Ectodermal cell (in vitro differentiated cells): ENCODE measurements at regions not wholly inside any gene's neighbourhood (a gene's known extent, or its start where the extent isn't known, plus 50 kb on each side); places are given as distances from the start of the nearest gene placed in this dataset.
"Not testable (repeated sequence)": the region's sequence is repeated elsewhere in the genome, so short reads cannot be mapped to it uniquely, and the experiment has no call there.

Experiments used
- H3K27ac ChIP-seq: 2 replicates; pipeline ENCODE4 v1.7.0; 2013; ENCODE audit warnings: mild to moderate bottlenecking, low read depth, low read length; ENCODE audit not compliant: insufficient read depth, poor library complexity, severe bottlenecking
- H3K27me3 ChIP-seq: 2 replicates; pipeline ENCODE4 v1.7.0; 2013; ENCODE audit warnings: mild to moderate bottlenecking, low read length; ENCODE audit not compliant: insufficient read depth, control insufficient read depth, poor library complexity, severe bottlenecking
- H3K36me3 ChIP-seq: one replicate; pipeline ENCODE4 v1.7.0; 2013; ENCODE audit warnings: low read length; ENCODE audit not compliant: control insufficient read depth, insufficient read depth
- H3K4me1 ChIP-seq: one replicate; pipeline ENCODE4 v1.7.0; 2013; ENCODE audit warnings: low read length; ENCODE audit not compliant: control insufficient read depth, insufficient read depth
- H3K4me3 ChIP-seq: 2 replicates; pipeline ENCODE4 v1.7.0; 2013; ENCODE audit warnings: low read depth, low read length, control low read depth; ENCODE audit not compliant: insufficient read depth
- H3K9me3 ChIP-seq: 2 replicates; pipeline ENCODE4 v1.7.0; 2013; ENCODE audit warnings: mild to moderate bottlenecking, low read length, moderate library complexity; ENCODE audit not compliant: control insufficient read depth
- WGBS, 2 experiments: methylation state at CpG; one replicate each; pipeline ENCODE4 v1.1.7; 2013; ENCODE audit warnings: missing lambda C conversion rate in 2 of 2; 5-methylcytosine and 5-hydroxymethylcytosine counted together

GRCh38 chr4:13750594-13750993 is 123.1 kb upstream of the BOD1L1 start:
- Histone ChIP-seq H3K27me3 (no peaks in the 10 kb centered on the region), H3K36me3 (no peaks in the 10 kb centered on the region), H3K4me1 (no peaks in the 10 kb centered on the region), H3K4me3 (no peak overlapping the region), H3K27ac (no peak overlapping the region), H3K9me3 (no peaks in the 10 kb centered on the region)
- WGBS, 2 experiments: 91 to 92% methylated on average over 2 of the region's 2 CpGs

GRCh38 chr4:13761581-13761980 is 134.1 kb upstream of the BOD1L1 start:
- H3K27me3 ChIP-seq, H3K9me3 ChIP-seq, H3K4me3 ChIP-seq, H3K36me3 ChIP-seq, H3K4me1 ChIP-seq, H3K27ac ChIP-seq: not testable (repeated sequence)
- WGBS, 2 experiments: 94 to 97% methylated on average over 24 to 25 of the region's 25 CpGs

GRCh38 chr4:13762130-13762529 is 134.6 kb upstream of the BOD1L1 start:
- H3K4me3 ChIP-seq: no peak overlapping the region
- no peaks in the 10 kb centered on the region for H3K9me3 ChIP-seq
- 90 to 100% methylated on average over 1 of the region's 2 CpGs for WGBS, 2 experiments
- no peak overlapping the region for H3K27ac ChIP-seq
- no peaks in the 10 kb centered on the region for H3K27me3 ChIP-seq
- H3K4me1 ChIP-seq: no peaks in the 10 kb centered on the region
- H3K36me3 ChIP-seq: no peaks in the 10 kb centered on the region

- 95 to 97% methylated on average over 1 of the region's 1 CpG for WGBS, 2 experiments
- Histone ChIP-seq H3K27me3 (no peaks in the 10 kb centered on the region), H3K4me3 (no peak overlapping the region), H3K9me3 (no peaks in the 10 kb centered on the region), H3K27ac (no peak overlapping the region), H3K4me1 (no peaks in the 10 kb centered on the region), H3K36me3 (no peaks in the 10 kb centered on the region)
Measured at GRCh38 chr4:13763707-13764106, 136.2 kb upstream of the BOD1L1 start.

GRCh38 chr4:13765539-13765938 is 138.0 kb upstream of the BOD1L1 start:
- no peaks in the 10 kb centered on the region for H3K36me3 ChIP-seq
- no peaks in the 10 kb centered on the region for H3K9me3 ChIP-seq
- H3K4me3 ChIP-seq: no peak overlapping the region
- no peaks in the 10 kb centered on the region for H3K27me3 ChIP-seq
- H3K27ac ChIP-seq: no peak overlapping the region
- H3K4me1 ChIP-seq: no peaks in the 10 kb centered on the region
- 92 to 93% methylated on average over 4 of the region's 4 CpGs for WGBS, 2 experiments

- no peaks in the 10 kb centered on the region for H3K27me3 ChIP-seq
- no peak overlapping the region for H3K4me3 ChIP-seq
- WGBS, 2 experiments: 84 to 85% methylated on average over 11 of the region's 11 CpGs
- H3K9me3 ChIP-seq: no peaks in the 10 kb centered on the region
- H3K36me3 ChIP-seq: no peaks in the 10 kb centered on the region
- H3K27ac ChIP-seq: no peak overlapping the region
- H3K4me1 ChIP-seq: no peaks in the 10 kb centered on the region
Measured at GRCh38 chr4:13766761-13767540, 139.4 kb upstream of the BOD1L1 start.

- no peak overlapping the region for H3K27ac ChIP-seq
- WGBS, 2 experiments: no CpG with 5 or more reads among the region's 1 CpG
- H3K4me3 ChIP-seq: no peak overlapping the region
- H3K4me1 ChIP-seq: no peaks in the 10 kb centered on the region
- H3K27me3 ChIP-seq: no peaks in the 10 kb centered on the region
- no peaks in the 10 kb centered on the region for H3K9me3 ChIP-seq
- no peaks in the 10 kb centered on the region for H3K36me3 ChIP-seq
Measured at GRCh38 chr4:13777341-13777740, 149.8 kb upstream of the BOD1L1 start.

GRCh38 chr4:13778367-13778766 is 150.8 kb upstream of the BOD1L1 start:
- Histone ChIP-seq H3K9me3 (no peaks in the 10 kb centered on the region), H3K4me1 (no peaks in the 10 kb centered on the region), H3K36me3 (no peaks in the 10 kb centered on the region), H3K27me3 (no peaks in the 10 kb centered on the region), H3K4me3 (no peak overlapping the region), H3K27ac (no peak overlapping the region)
- WGBS, 2 experiments: 91 to 100% methylated on average over 1 of the region's 1 CpG

GRCh38 chr4:13782231-13782630 is 154.7 kb upstream of the BOD1L1 start:
- H3K9me3 ChIP-seq: no peaks in the 10 kb centered on the region
- H3K36me3 ChIP-seq: no peaks in the 10 kb centered on the region
- WGBS, 2 experiments: 95% methylated on average over 2 of the region's 2 CpGs
- H3K27ac ChIP-seq: no peak overlapping the region
- H3K4me3 ChIP-seq: no peak overlapping the region
- no peaks in the 10 kb centered on the region for H3K27me3 ChIP-seq
- peaks cover 2% of the 10 kb centered on the region for H3K4me1 ChIP-seq

- H3K9me3 ChIP-seq: no peaks in the 10 kb centered on the region
- H3K27me3 ChIP-seq: no peaks in the 10 kb centered on the region
- H3K27ac ChIP-seq: no peak overlapping the region
- WGBS, 2 experiments: 76 to 82% methylated on average over 7 to 8 of the region's 8 CpGs
- H3K36me3 ChIP-seq: no peaks in the 10 kb centered on the region
- peaks cover 2% of the 10 kb centered on the region for H3K4me1 ChIP-seq
- H3K4me3 ChIP-seq: no peak overlapping the region
Measured at GRCh38 chr4:13783800-13784411, 156.4 kb upstream of the BOD1L1 start.
